ENCODE measurements at regions not wholly inside any gene's neighbourhood (a gene's known extent, or its start where the extent isn't known, plus 50 kb on each side); places are given as distances from the start of the nearest gene placed in this dataset.

DNA sequence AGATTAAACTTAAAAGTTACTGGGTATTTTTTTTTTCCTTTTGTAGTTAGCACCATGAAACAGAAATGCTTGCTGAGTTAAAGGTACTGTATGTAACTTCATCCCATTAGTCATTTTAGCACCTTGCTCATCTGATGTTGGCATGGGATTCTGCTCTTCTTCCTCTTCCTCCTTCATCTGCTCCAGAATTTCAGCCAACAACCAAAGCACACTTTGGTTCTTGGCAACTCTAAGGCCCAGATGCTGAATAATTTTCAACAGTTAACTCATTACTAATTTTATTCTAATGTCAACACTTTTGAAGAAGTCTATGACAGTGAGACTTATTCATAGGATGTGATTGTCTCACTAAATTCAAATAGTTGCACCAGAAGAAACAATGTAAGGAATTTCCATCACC lies 359.2 kb downstream of the KCTD12 start:
- TF ChIP-seq CTCF (IDR thresholded peaks at IDR 0.05), result no peak
- TF ChIP-seq POLR2A (IDR thresholded peaks at IDR 0.05), result no peak
